Uterus (tissue), 3 donors: ENCODE measurements at regions not wholly inside any gene's neighbourhood (a gene's known extent, or its start where the extent isn't known, plus 50 kb on each side); places are given as distances from the start of the nearest gene placed in this dataset.

ENCODE experiments used
- DNase-seq, 2 donors: peaks; one replicate each; pipeline ENCODE4 v3.0.0-alpha.2; 2019 to 2020
- H3K27ac ChIP-seq, 2 donors: fragments of 200-600 bp; sonication (generic); 1 replicate in 1 of 2; 2 replicates in 1 of 2; pipeline ENCODE4 v1.5.1; 2016 to 2018
- H3K27me3 ChIP-seq, 2 donors: fragments of 200-600 bp; sonication (generic); one replicate each; pipeline ENCODE4 v1.5.1; 2018 to 2019; ENCODE audit warnings: control low read depth in 1 of 2
- H3K36me3 ChIP-seq, 2 donors: fragments of 200-600 bp; sonication (generic); one replicate each; pipeline ENCODE4 v1.5.1; 2019; ENCODE audit warnings: control low read depth in 1 of 2
- H3K4me1 ChIP-seq, 2 donors: fragments of 200-600 bp; sonication (generic); one replicate each; pipeline ENCODE4 v1.5.1; 2018 to 2019; ENCODE audit warnings: control low read depth in 1 of 2
- H3K4me3 ChIP-seq, 2 donors: fragments of 200-600 bp; sonication (generic); 1 replicate in 1 of 2; 2 replicates in 1 of 2; pipeline ENCODE4 v1.5.1; 2018 to 2019; ENCODE audit warnings: mild to moderate bottlenecking in 1 of 2
- H3K9me3 ChIP-seq, 2 donors: fragments of 200-600 bp; sonication (generic); one replicate each; pipeline ENCODE4 v1.5.1; 2019; ENCODE audit warnings: control low read depth in 1 of 2
- POLR2A ChIP-seq, 2 donors: fragments of 450-650 bp; IDR thresholded peaks; one replicate each; pipeline ENCODE4 v1.6.1; 2016; ENCODE audit warnings: antibody characterized with exemption in 2 of 2, mild to moderate bottlenecking in 1 of 2, moderate library complexity in 1 of 2
- intact Hi-C: fragments of 100-400 bp; cut with DNase I; formaldehyde crosslinking; loops from one replicate; pipeline ENCODE4 v1.15.1; 2023; ENCODE audit warnings: low total_unique reads
- TF ChIP-seq, protein P1 (sequence below), 4 experiments: fragments of 200-600 bp in 2 of 4; fragments of 450-650 bp in 2 of 4; sonication (generic) in 2 of 4; IDR thresholded peaks; one replicate each; pipeline ENCODE4 v1.5.1; 2016 to 2019; ENCODE audit warnings: antibody characterized with exemption in 4 of 4, mild to moderate bottlenecking in 2 of 4, moderate library complexity in 1 of 4
- donor health status: DM: yes; HTN: yes; CAD: no.

- no peaks in the 10 kb centered on the region for H3K9me3 ChIP-seq
- H3K4me3 ChIP-seq, result no peak overlapping the region
- H3K4me1 ChIP-seq, result no peaks in the 10 kb centered on the region
- no peak for DNase-seq
- TF ChIP-seq, protein P1, sequence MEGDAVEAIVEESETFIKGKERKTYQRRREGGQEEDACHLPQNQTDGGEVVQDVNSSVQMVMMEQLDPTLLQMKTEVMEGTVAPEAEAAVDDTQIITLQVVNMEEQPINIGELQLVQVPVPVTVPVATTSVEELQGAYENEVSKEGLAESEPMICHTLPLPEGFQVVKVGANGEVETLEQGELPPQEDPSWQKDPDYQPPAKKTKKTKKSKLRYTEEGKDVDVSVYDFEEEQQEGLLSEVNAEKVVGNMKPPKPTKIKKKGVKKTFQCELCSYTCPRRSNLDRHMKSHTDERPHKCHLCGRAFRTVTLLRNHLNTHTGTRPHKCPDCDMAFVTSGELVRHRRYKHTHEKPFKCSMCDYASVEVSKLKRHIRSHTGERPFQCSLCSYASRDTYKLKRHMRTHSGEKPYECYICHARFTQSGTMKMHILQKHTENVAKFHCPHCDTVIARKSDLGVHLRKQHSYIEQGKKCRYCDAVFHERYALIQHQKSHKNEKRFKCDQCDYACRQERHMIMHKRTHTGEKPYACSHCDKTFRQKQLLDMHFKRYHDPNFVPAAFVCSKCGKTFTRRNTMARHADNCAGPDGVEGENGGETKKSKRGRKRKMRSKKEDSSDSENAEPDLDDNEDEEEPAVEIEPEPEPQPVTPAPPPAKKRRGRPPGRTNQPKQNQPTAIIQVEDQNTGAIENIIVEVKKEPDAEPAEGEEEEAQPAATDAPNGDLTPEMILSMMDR (IDR thresholded peaks at IDR 0.05), result no peak
- TF ChIP-seq POLR2A (IDR thresholded peaks at IDR 0.05), result no peak
- H3K36me3 ChIP-seq, result no peaks in the 10 kb centered on the region
- H3K27me3 ChIP-seq, result no peaks in the 10 kb centered on the region
- intact Hi-C loops, result no loop called here
- H3K27ac ChIP-seq, result no peak overlapping the region
These were observed 246.7 kb downstream of the SMAD2 start for GRCh38 chr18:47683774-47684173.

- TF ChIP-seq, protein P1 (IDR thresholded peaks at IDR 0.05), result no peak
- no peak for TF ChIP-seq POLR2A (IDR thresholded peaks at IDR 0.05)
- Histone ChIP-seq H3K27me3 (no peaks in the 10 kb centered on the region), H3K36me3 (no peaks in the 10 kb centered on the region), H3K4me3 (no peak overlapping the region), H3K9me3 (no peaks in the 10 kb centered on the region), H3K27ac (no peak overlapping the region), H3K4me1 (no peaks in the 10 kb centered on the region)
- DNase-seq, result no peak
- intact Hi-C loops, result no loop called here
These were observed 247.6 kb downstream of the SMAD2 start for GRCh38 chr18:47682876-47683275.

GRCh38 chr18:47680488-47680887 lies 250.0 kb downstream of the SMAD2 start:
- TF ChIP-seq POLR2A (IDR thresholded peaks at IDR 0.05), result no peak
- TF ChIP-seq, protein P1 (IDR thresholded peaks at IDR 0.05), result no peak
- intact Hi-C loops, result no loop called here
- no peak for DNase-seq
- Histone ChIP-seq H3K27ac (no peak overlapping the region), H3K9me3 (no peaks in the 10 kb centered on the region), H3K4me3 (no peak overlapping the region), H3K36me3 (no peaks in the 10 kb centered on the region), H3K4me1 (no peaks in the 10 kb centered on the region), H3K27me3 (no peaks in the 10 kb centered on the region)

GRCh38 chr18:47679864-47680263 lies 250.6 kb downstream of the SMAD2 start:
- H3K4me1 ChIP-seq, result no peaks in the 10 kb centered on the region
- no peak for DNase-seq
- no peaks in the 10 kb centered on the region for H3K36me3 ChIP-seq
- no peak for TF ChIP-seq POLR2A (IDR thresholded peaks at IDR 0.05)
- TF ChIP-seq, protein P1 (IDR thresholded peaks at IDR 0.05), result no peak
- intact Hi-C loops, result no loop called here
- no peak overlapping the region for H3K27ac ChIP-seq
- H3K9me3 ChIP-seq, result no peaks in the 10 kb centered on the region
- no peaks in the 10 kb centered on the region for H3K27me3 ChIP-seq
- H3K4me3 ChIP-seq, result no peak overlapping the region

DNA sequence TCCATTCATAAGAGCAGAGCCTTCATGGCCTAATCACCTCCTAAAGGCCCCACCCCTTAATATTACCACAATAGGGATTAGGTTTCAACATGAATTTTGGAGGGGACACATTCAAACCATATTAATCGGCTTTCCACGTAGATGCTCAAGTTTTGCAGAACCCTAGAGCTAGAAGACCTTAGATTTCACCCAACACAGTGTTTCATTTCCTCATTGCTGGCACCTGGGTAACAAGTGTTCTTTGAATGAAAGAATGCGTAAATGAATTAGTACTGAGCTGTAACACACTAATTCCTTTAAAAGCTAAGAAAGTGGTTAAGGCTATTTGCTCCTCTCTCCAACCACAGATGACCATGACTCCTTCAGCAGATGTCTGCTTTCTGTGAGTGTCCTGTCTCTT lies 252.5 kb downstream of the SMAD2 start:
- Histone ChIP-seq H3K4me1 (no peaks in the 10 kb centered on the region), H3K36me3 (no peaks in the 10 kb centered on the region), H3K27me3 (no peaks in the 10 kb centered on the region), H3K4me3 (no peak overlapping the region), H3K9me3 (no peaks in the 10 kb centered on the region), H3K27ac (no peak overlapping the region)
- intact Hi-C loops, result no loop called here
- TF ChIP-seq, protein P1 (IDR thresholded peaks at IDR 0.05), result no peak
- no peak for DNase-seq
